ENCODE measurements at regions not wholly inside any gene's neighbourhood (a gene's known extent, or its start where the extent isn't known, plus 50 kb on each side); places are given as distances from the start of the nearest gene placed in this dataset.

- H3K27me3 ChIP-seq (ENCODE audit: control insufficient read depth, insufficient read depth, low read length): no peaks in the 10 kb centered on the region
- TF ChIP-seq EZH2 (IDR thresholded peaks at IDR 0.05; ENCODE audit: low read length, missing control alignments): no peak
- TF ChIP-seq, protein P1, sequence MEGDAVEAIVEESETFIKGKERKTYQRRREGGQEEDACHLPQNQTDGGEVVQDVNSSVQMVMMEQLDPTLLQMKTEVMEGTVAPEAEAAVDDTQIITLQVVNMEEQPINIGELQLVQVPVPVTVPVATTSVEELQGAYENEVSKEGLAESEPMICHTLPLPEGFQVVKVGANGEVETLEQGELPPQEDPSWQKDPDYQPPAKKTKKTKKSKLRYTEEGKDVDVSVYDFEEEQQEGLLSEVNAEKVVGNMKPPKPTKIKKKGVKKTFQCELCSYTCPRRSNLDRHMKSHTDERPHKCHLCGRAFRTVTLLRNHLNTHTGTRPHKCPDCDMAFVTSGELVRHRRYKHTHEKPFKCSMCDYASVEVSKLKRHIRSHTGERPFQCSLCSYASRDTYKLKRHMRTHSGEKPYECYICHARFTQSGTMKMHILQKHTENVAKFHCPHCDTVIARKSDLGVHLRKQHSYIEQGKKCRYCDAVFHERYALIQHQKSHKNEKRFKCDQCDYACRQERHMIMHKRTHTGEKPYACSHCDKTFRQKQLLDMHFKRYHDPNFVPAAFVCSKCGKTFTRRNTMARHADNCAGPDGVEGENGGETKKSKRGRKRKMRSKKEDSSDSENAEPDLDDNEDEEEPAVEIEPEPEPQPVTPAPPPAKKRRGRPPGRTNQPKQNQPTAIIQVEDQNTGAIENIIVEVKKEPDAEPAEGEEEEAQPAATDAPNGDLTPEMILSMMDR (conservative IDR thresholded peaks at IDR 0.05 in 1 of 2, IDR thresholded peaks at IDR 0.05 in 1 of 2; ENCODE audit: low read depth in 1 of 2, low read length in 2 of 2): no peak
- no peaks in the 10 kb centered on the region for H3K4me1 ChIP-seq (ENCODE audit: control insufficient read depth, extremely low read depth, insufficient read depth, low read length)
- no peak overlapping the region for H3K9ac ChIP-seq (ENCODE audit: insufficient read depth, low read length)
- H3K36me3 ChIP-seq (ENCODE audit: control insufficient read depth, insufficient read depth, low read length): no peaks in the 10 kb centered on the region
- no peak overlapping the region for H3K4me2 ChIP-seq (ENCODE audit: extremely low read depth, insufficient read depth, low read length)
- H4K20me1 ChIP-seq (ENCODE audit: control insufficient read depth, extremely low read depth, insufficient read depth, low read length): no peaks in the 10 kb centered on the region
- H2AFZ ChIP-seq (ENCODE audit: low read length): no peak overlapping the region
- H3K27ac ChIP-seq (ENCODE audit: insufficient read depth, low read length): no peak overlapping the region
- H3K9me3 ChIP-seq (ENCODE audit: control insufficient read depth, insufficient read depth, low read depth, low read length): no peaks in the 10 kb centered on the region
- H3K4me3 ChIP-seq (replicated peaks in 1 of 4; ENCODE audit: control extremely low read depth in 1 of 4, insufficient read depth in 1 of 4, low read depth in 3 of 4, low read length in 4 of 4): no peak overlapping the region
- no peaks in the 10 kb centered on the region for H3K79me2 ChIP-seq (ENCODE audit: control insufficient read depth, insufficient read depth, low read length)
- DNase-seq (ENCODE audit: low read depth in 2 of 2): no peak
These were observed 237.8 kb upstream of the LRIG3 start for GRCh38 chr12:59158066-59158465.

- DNase-seq (ENCODE audit: low read depth in 2 of 2): no peak
- no peak overlapping the region for H3K4me3 ChIP-seq (replicated peaks in 1 of 4; ENCODE audit: control extremely low read depth in 1 of 4, insufficient read depth in 1 of 4, low read depth in 3 of 4, low read length in 4 of 4)
- no peaks in the 10 kb centered on the region for H3K36me3 ChIP-seq (ENCODE audit: control insufficient read depth, insufficient read depth, low read length)
- H3K79me2 ChIP-seq (ENCODE audit: control insufficient read depth, insufficient read depth, low read length): no peaks in the 10 kb centered on the region
- no peak overlapping the region for H3K9ac ChIP-seq (ENCODE audit: insufficient read depth, low read length)
- H2AFZ ChIP-seq (ENCODE audit: low read length): no peak overlapping the region
- H3K4me1 ChIP-seq (ENCODE audit: control insufficient read depth, extremely low read depth, insufficient read depth, low read length): no peaks in the 10 kb centered on the region
- TF ChIP-seq, protein P1 (conservative IDR thresholded peaks at IDR 0.05 in 1 of 2, IDR thresholded peaks at IDR 0.05 in 1 of 2; ENCODE audit: low read depth in 1 of 2, low read length in 2 of 2): no peak
- no peak for TF ChIP-seq EZH2 (IDR thresholded peaks at IDR 0.05; ENCODE audit: low read length, missing control alignments)
- no peaks in the 10 kb centered on the region for H3K27me3 ChIP-seq (ENCODE audit: control insufficient read depth, insufficient read depth, low read length)
- H3K4me2 ChIP-seq (ENCODE audit: extremely low read depth, insufficient read depth, low read length): no peak overlapping the region
- H4K20me1 ChIP-seq (ENCODE audit: control insufficient read depth, extremely low read depth, insufficient read depth, low read length): no peaks in the 10 kb centered on the region
- no peaks in the 10 kb centered on the region for H3K9me3 ChIP-seq (ENCODE audit: control insufficient read depth, insufficient read depth, low read depth, low read length)
- H3K27ac ChIP-seq (ENCODE audit: insufficient read depth, low read length): no peak overlapping the region
These were observed 235.1 kb upstream of the LRIG3 start for GRCh38 chr12:59155448-59155847.

DNA sequence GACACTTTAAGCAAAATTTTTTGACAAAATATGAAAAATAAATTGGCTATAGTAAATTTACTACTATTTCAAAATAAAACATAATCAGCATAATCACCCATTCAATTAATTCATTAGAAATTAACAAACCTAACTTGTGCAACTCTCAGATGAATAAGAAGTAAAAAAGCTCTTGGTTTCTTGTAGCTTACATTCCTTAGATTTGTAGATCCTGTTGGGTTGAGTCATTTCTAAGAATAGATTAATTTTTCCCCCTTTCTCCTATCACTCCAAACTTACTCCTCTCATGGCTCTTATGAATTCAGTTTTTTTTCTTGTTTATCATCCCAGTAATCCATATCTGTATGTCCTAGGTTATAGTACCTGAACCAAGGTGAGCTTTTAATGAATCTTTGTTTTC, 230.9 kb upstream of the LRIG3 start:
- H3K4me2 ChIP-seq (ENCODE audit: extremely low read depth, insufficient read depth, low read length): no peak overlapping the region
- H3K27ac ChIP-seq (ENCODE audit: insufficient read depth, low read length): no peak overlapping the region
- H3K79me2 ChIP-seq (ENCODE audit: control insufficient read depth, insufficient read depth, low read length): no peaks in the 10 kb centered on the region
- peak; percentile 36 to 74 for DNase-seq (ENCODE audit: low read depth in 2 of 2)
- H2AFZ ChIP-seq (ENCODE audit: low read length): no peak overlapping the region
- H3K36me3 ChIP-seq (ENCODE audit: control insufficient read depth, insufficient read depth, low read length): no peaks in the 10 kb centered on the region
- H4K20me1 ChIP-seq (ENCODE audit: control insufficient read depth, extremely low read depth, insufficient read depth, low read length): no peaks in the 10 kb centered on the region
- TF ChIP-seq, protein P1 (conservative IDR thresholded peaks at IDR 0.05 in 1 of 2, IDR thresholded peaks at IDR 0.05 in 1 of 2; ENCODE audit: low read depth in 1 of 2, low read length in 2 of 2): no peak
- no peak for TF ChIP-seq EZH2 (IDR thresholded peaks at IDR 0.05; ENCODE audit: low read length, missing control alignments)
- no peak overlapping the region for H3K9ac ChIP-seq (ENCODE audit: insufficient read depth, low read length)
- no peaks in the 10 kb centered on the region for H3K27me3 ChIP-seq (ENCODE audit: control insufficient read depth, insufficient read depth, low read length)
- no peaks in the 10 kb centered on the region for H3K9me3 ChIP-seq (ENCODE audit: control insufficient read depth, insufficient read depth, low read depth, low read length)
- H3K4me3 ChIP-seq (replicated peaks in 1 of 4; ENCODE audit: control extremely low read depth in 1 of 4, insufficient read depth in 1 of 4, low read depth in 3 of 4, low read length in 4 of 4): no peak overlapping the region
- H3K4me1 ChIP-seq (ENCODE audit: control insufficient read depth, extremely low read depth, insufficient read depth, low read length): peaks cover 2% of the 10 kb centered on the region
